Adrenal gland (tissue), 5 donors: ENCODE measurements at regions not wholly inside any gene's neighbourhood (a gene's known extent, or its start where the extent isn't known, plus 50 kb on each side); places are given as distances from the start of the nearest gene placed in this dataset.

Experiments
- CTCF ChIP-seq, 6 experiments: fragments of 450-650 bp in 4 of 6; fragments of 200-600 bp in 2 of 6; sonication (generic) in 1 of 6; IDR thresholded peaks; 1 replicate in 5 of 6; 2 replicates in 1 of 6; pipeline versions ENCODE4 v1.5.1 to v1.8.0; 2016 to 2021; ENCODE audit warnings: antibody characterized with exemption in 6 of 6, mild to moderate bottlenecking in 2 of 6, moderate library complexity in 1 of 6
- POLR2A ChIP-seq, 2 donors: fragments of 450-650 bp; IDR thresholded peaks; one replicate each; pipeline ENCODE4 v1.6.1; 2017; ENCODE audit warnings: antibody characterized with exemption in 2 of 2, mild to moderate bottlenecking in 2 of 2, moderate library complexity in 1 of 2
- donor health status: DM: no; HTN: no; CAD: no.

GRCh38 chr18:40983835-40984234, 971.2 kb upstream of the PIK3C3 start:
- no peak for TF ChIP-seq CTCF (IDR thresholded peaks at IDR 0.05)
- no peak for TF ChIP-seq POLR2A (IDR thresholded peaks at IDR 0.05)
